ENCODE measurements at regions not wholly inside any gene's neighbourhood (a gene's known extent, or its start where the extent isn't known, plus 50 kb on each side); places are given as distances from the start of the nearest gene placed in this dataset.

- TF ChIP-seq POLR2A (IDR thresholded peaks at IDR 0.05; ENCODE audit: low read length) (no peak), GATA1 (IDR thresholded peaks at IDR 0.05; ENCODE audit: low read depth, low read length) (no peak)
Measured at GRCh38 chr13:84705982-84706710, 823.9 kb upstream of the SLITRK1 start.

All from erythroblast (primary cell).